Stomach smooth muscle (tissue), 2 donors: ENCODE measurements at regions not wholly inside any gene's neighbourhood (a gene's known extent, or its start where the extent isn't known, plus 50 kb on each side); places are given as distances from the start of the nearest gene placed in this dataset.

Experiments used
- H3K27ac ChIP-seq: one replicate; pipeline ENCODE4 v1.7.0; 2013; ENCODE audit warnings: mild to moderate bottlenecking, low read length, inconsistent platforms
- H3K27me3 ChIP-seq, 2 donors: one replicate each; pipeline ENCODE4 v1.7.0; 2013; ENCODE audit warnings: low read length in 2 of 2; ENCODE audit not compliant: insufficient read depth in 2 of 2, control insufficient read depth in 1 of 2
- H3K36me3 ChIP-seq, 2 donors: one replicate each; pipeline ENCODE4 v1.7.0; 2013; ENCODE audit warnings: low read length in 2 of 2; ENCODE audit not compliant: control insufficient read depth in 2 of 2, insufficient read depth in 2 of 2
- H3K4me1 ChIP-seq: one replicate; pipeline ENCODE4 v1.7.0; 2013; ENCODE audit warnings: low read length; ENCODE audit not compliant: control insufficient read depth, insufficient read depth
- H3K4me3 ChIP-seq, 2 donors: one replicate each; pipeline ENCODE4 v1.7.0; 2013; ENCODE audit warnings: low read length in 2 of 2
- H3K9ac ChIP-seq, 2 donors: one replicate each; pipeline ENCODE4 v1.7.0; 2013; ENCODE audit warnings: low read length in 2 of 2, mild to moderate bottlenecking in 1 of 2
- H3K9me3 ChIP-seq, 2 donors: one replicate each; pipeline ENCODE4 v1.7.0; 2013; ENCODE audit warnings: low read length in 2 of 2; ENCODE audit not compliant: control insufficient read depth in 2 of 2
- donor health status: healthy.
- donor health status: Pancreatic carcinoma.

DNA sequence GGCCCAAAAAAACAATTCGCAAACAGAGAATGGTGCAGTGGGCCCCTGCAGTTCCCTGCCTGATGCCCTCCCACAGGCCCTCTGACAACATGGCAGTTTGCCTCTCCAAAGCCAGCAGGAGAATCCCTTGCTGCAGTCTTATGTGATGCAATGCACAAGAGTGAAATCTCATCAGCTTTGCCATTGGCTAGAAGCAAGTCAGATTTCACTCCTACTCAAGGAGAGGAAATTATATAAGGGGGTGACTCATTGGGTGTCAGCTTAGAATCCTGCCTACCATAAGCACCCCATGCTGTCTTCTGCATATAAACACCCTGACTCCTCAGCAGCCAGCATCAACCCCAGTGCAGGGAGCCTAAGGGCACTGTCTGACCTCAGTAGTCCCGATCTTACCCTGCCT, 157.3 kb upstream of the LDB2 start:
- Histone ChIP-seq H3K27ac (no peak overlapping the region), H3K9ac (no peak overlapping the region), H3K4me3 (no peak overlapping the region), H3K9me3 (no peaks in the 10 kb centered on the region), H3K27me3 (no peaks in the 10 kb centered on the region), H3K4me1 (no peaks in the 10 kb centered on the region), H3K36me3 (no peaks in the 10 kb centered on the region)

DNA sequence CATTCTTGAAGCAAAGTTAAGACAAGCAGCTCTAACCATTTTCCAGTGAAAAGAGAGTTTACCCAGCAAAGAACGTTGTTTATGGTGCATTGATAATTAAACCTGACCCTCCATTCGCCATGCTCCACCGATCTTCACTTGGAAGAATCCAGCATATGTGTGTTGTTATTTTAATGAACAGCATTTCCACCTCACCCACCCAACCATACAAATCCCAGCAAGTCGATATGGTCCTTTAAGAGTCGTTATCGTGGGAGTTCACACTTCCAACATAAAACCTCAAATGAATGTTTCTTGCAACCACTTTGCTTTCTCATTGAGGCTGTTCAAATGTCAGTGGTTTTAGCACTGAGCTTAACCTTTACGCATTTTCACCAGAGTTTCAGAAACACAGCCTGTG, 147.4 kb upstream of the LDB2 start:
- H3K27me3 ChIP-seq = no peaks in the 10 kb centered on the region
- no peak overlapping the region for H3K27ac ChIP-seq
- no peaks in the 10 kb centered on the region for H3K36me3 ChIP-seq
- H3K9me3 ChIP-seq = peaks cover 0 to 3% of the 10 kb centered on the region in 2 donors
- no peaks in the 10 kb centered on the region for H3K4me1 ChIP-seq
- no peak overlapping the region for H3K9ac ChIP-seq
- no peak overlapping the region for H3K4me3 ChIP-seq

DNA sequence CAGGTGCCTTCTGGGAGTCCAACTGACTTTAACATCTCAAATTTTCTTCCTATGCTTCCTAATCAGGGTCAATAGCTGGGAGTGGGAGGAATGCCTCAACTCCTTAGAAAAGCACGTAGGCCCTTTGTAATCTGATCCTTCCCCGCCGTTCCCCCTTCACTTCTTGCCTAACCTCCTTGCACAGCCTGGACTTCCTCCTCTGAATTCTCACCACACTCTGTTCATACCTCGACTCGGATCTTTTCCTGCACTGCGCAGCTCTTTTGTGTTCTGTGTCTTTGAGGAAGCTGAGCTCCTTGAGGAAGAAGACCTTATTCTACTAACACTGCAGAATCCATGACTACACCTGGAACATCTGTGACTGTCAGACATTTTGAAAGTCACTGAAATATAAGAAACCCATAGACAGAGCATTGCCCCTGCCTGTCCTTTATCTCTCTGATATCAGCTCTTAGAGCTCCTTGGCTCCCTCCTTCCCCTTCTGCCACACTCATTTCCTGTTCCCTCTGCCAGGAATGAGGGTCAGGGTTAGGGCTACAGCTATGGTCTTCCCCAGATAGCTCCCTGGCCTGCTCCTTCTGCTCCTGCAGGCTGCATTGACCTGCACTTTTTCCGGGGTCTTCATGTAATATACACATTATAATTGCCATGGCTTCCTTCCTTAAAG, 140.2 kb upstream of the LDB2 start:
- no peak overlapping the region for H3K9ac ChIP-seq
- H3K4me3 ChIP-seq = no peak overlapping the region
- no peaks in the 10 kb centered on the region for H3K36me3 ChIP-seq
- H3K4me1 ChIP-seq = no peaks in the 10 kb centered on the region
- no peaks in the 10 kb centered on the region for H3K27me3 ChIP-seq
- H3K27ac ChIP-seq = no peak overlapping the region
- no peaks in the 10 kb centered on the region for H3K9me3 ChIP-seq

DNA sequence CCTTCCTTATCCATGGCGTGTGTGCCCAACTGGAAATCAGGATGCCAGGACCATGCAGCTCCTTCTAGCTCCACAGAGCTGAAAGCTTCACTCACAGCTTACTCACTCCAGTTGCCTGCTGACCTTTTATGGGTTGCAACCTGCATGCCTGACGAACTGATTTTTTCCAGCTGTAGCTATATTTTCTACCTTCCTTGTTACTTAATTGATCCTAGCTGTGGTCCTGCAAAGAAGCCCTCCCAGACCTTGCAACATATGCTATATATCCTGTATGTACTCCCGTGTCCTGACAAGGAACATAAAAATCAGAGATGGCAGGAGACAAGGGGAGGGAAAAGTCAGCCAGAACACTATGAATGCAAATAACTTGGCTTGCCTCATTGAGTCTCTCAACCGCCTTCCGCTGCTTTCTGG, 135.3 kb upstream of the LDB2 start:
- H3K9ac ChIP-seq = no peak overlapping the region
- H3K27me3 ChIP-seq = no peaks in the 10 kb centered on the region
- H3K4me1 ChIP-seq = no peaks in the 10 kb centered on the region
- H3K27ac ChIP-seq = no peak overlapping the region
- H3K9me3 ChIP-seq = no peaks in the 10 kb centered on the region
- H3K4me3 ChIP-seq = no peak overlapping the region
- no peaks in the 10 kb centered on the region for H3K36me3 ChIP-seq

DNA sequence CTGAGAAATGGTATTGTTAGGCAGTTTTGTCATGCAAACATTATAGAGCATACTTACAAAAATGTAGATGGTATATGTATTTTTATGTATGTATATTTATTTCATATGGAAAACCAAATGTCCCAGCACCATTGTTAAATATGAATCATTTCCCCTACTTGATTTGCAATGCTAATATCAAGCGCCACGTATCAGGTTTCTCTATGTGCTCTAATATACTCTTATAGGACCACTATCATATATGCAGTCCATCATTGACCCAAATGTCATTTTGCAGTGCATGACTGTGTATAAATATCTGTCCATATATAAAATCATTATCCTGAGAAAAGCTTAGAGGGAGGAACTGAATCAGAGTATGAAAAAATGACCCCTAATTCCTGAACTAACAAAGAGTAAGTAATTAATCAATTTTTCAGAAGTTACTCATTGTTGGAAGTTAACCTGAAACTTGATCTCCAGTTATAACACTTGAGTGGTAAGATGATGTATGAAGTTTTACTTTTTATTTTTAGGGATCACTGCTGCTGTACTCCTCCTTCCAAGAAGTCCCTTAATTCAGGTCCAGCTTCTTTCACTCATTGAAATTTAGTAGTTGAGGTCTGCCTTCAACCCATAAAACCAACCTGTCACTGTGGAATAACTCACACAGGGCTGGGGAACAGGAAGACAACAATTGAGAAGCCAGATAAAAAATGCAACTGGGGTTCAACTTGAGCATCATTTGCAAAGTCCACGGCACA, 134.8 kb upstream of the LDB2 start:
- H3K9ac ChIP-seq = no peak overlapping the region
- H3K27me3 ChIP-seq = no peaks in the 10 kb centered on the region
- no peaks in the 10 kb centered on the region for H3K4me1 ChIP-seq
- no peak overlapping the region for H3K4me3 ChIP-seq
- H3K9me3 ChIP-seq = no peaks in the 10 kb centered on the region
- H3K36me3 ChIP-seq = no peaks in the 10 kb centered on the region
- H3K27ac ChIP-seq = no peak overlapping the region

DNA sequence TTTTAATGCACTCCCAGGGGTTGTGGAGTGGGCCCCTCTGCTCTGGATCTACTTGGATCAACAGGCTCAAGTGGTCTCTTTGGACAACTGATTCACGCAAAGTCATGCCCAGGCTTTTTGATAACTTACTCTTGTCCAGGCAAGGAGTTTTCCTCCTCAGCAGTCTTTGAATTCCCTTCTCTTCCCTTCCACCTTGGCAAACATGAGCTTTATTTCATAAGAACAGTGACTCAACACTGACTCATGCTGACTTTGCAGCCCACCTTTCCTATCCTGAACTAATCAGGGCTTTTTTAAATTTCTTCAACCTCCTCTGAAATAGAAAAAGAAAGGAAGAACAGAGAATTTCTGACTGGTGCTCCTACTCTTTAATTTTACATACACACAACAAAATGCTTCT, 132.1 kb upstream of the LDB2 start:
- Histone ChIP-seq H3K27ac (no peak overlapping the region), H3K9ac (no peak overlapping the region), H3K4me1 (no peaks in the 10 kb centered on the region), H3K4me3 (no peak overlapping the region), H3K36me3 (no peaks in the 10 kb centered on the region), H3K9me3 (peaks cover 0 to 2% of the 10 kb centered on the region in 2 donors), H3K27me3 (no peaks in the 10 kb centered on the region)

DNA sequence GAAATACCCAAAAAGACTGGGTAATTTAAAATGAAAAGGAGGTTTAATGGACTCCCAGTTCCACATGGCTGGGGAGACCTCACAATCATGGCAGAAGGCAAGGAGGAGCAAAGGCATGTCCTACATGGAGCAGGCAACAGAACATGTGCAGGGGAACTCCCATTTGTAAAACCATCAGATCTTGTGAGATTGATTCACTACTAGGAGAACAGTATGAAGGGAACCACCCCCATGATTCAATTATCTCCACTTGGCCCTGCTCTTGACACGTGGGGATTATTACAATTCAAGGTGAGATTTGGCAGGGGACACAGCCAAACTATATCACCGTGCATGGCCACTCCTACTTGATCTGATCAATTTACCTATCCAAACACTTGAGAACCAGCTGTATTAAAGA, 131.5 kb upstream of the LDB2 start:
- H3K36me3 ChIP-seq = no peaks in the 10 kb centered on the region
- H3K27me3 ChIP-seq = no peaks in the 10 kb centered on the region
- no peak overlapping the region for H3K4me3 ChIP-seq
- no peaks in the 10 kb centered on the region for H3K4me1 ChIP-seq
- no peak overlapping the region for H3K27ac ChIP-seq
- no peak overlapping the region for H3K9ac ChIP-seq
- peaks cover 0 to 2% of the 10 kb centered on the region in 2 donors for H3K9me3 ChIP-seq

DNA sequence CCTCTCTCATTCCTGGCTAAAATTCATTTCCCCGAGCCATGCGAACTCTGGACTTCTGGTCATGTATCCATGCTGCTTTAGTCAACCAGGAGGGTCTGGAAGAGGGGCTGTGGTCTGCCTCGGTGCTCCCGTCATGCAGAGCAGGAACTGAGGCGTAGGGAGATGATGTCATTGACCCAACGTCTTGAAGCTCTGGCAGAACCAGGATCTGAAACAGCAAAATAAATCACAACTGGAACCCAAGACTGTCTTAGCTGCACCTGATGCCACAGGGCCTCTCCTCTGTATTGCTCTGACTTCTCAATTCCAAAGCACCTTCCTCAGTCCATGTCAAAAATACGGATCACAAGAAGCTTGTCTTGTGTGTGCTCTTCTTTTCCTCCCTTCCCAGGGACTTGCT, 131.0 kb upstream of the LDB2 start:
- Histone ChIP-seq H3K4me3 (no peak overlapping the region), H3K27me3 (no peaks in the 10 kb centered on the region), H3K4me1 (no peaks in the 10 kb centered on the region), H3K9me3 (peaks cover 0 to 2% of the 10 kb centered on the region in 2 donors), H3K27ac (no peak overlapping the region), H3K36me3 (no peaks in the 10 kb centered on the region), H3K9ac (no peak overlapping the region)

DNA sequence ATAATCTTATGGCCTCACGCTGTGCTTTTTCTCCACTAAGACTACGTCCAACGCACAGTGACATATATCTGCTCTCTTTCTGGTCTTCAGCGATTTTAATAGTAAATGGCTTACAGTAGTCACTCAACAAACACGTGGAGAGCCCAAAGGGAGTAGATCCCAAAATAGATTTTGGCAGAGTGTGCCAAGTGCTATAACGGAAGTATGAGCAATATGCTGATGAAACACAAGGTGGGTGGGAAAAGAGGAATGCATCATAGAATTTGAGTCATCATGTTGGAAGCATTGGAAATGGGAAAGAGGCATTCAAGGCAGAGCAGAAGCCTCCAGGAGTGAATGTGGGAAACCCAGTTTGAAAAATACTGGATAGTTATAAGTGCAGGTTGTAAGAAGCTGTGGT, 129.1 kb upstream of the LDB2 start:
- Histone ChIP-seq H3K27ac (no peak overlapping the region), H3K27me3 (no peaks in the 10 kb centered on the region), H3K4me3 (no peak overlapping the region), H3K9ac (no peak overlapping the region), H3K9me3 (peaks cover 0 to 2% of the 10 kb centered on the region in 2 donors), H3K4me1 (no peaks in the 10 kb centered on the region), H3K36me3 (no peaks in the 10 kb centered on the region)

DNA sequence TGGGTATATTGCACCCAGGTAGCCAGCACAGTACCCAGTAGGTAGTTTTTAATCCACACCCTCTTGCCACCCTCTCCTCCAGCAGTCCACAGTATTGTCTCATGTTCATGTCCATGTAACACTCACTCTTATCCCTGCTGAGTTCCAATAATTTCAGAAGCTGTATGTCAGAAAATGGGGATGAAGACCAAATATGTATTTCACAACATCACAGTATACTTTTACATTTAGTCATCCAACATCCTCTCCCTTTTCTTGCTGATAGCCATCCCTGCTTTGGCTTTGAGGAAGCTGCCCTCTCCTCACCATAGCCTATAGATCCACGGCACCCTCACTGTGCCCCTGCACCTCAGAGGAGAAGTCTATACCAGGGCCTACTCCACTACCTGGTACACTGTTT, 126.0 kb upstream of the LDB2 start:
- Histone ChIP-seq H3K4me1 (no peaks in the 10 kb centered on the region), H3K36me3 (no peaks in the 10 kb centered on the region), H3K9me3 (peaks cover 0 to 2% of the 10 kb centered on the region in 2 donors), H3K4me3 (no peak overlapping the region), H3K27ac (no peak overlapping the region), H3K27me3 (no peaks in the 10 kb centered on the region), H3K9ac (no peak overlapping the region)

DNA sequence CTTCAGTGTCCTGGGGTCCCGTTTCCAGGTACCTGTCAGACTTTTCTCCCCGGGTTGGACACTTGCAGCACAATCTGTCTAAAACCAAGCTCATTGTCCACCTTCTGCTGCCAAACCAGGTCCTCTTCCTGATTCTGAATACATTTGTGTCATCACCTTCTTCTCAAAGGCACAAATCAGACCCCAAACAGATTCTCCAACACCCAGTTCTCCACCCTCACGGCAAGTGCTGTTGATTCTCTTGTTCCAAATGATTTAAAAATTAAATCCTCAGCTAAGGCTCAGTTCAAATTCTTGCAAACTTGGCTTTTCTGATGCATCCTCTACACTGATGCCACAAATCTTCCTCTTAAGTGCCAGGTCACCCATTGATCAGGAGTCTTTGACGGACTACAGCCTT, 122.5 kb upstream of the LDB2 start:
- Histone ChIP-seq H3K36me3 (no peaks in the 10 kb centered on the region), H3K9me3 (no peaks in the 10 kb centered on the region), H3K9ac (no peak overlapping the region), H3K4me3 (no peak overlapping the region), H3K27me3 (no peaks in the 10 kb centered on the region), H3K4me1 (no peaks in the 10 kb centered on the region), H3K27ac (no peak overlapping the region)
